ENCODE measurements at regions not wholly inside any gene's neighbourhood (a gene's known extent, or its start where the extent isn't known, plus 50 kb on each side); places are given as distances from the start of the nearest gene placed in this dataset.

DNA sequence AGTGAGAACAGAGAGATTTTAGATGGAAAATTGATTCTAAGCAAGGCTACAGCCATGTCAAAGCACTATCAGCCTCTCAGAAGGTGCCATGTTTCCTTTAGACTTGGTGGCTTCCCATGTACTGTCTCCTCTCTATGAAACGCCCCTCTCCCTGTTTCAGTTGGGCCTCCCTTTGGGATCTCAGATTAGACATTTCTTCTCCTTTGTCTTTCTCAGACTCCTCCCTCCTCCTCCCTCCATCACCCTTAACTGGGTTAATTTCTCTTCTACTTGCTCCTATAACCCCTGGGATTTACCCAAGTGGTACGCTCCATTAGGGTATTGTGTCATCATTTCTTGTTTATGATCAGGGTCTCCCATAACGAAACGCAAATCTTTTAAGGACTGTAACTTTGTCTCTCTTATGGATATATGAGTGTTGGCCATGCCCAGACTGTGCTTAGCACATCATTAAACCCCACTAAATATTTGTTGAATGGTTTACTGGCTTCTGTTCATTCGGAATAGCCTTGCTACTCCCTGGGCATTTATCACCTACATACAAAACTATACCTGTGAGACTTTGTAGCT is 106.8 kb downstream of the FAM9B start:
- peaks cover 0 to 6% (median 0%) of the 10 kb centered on the region in 3 donors for H3K36me3 Mint-ChIP-seq
- peaks cover 0 to 5% (median 0%) of the 10 kb centered on the region in 5 donors for H3K9me3 Mint-ChIP-seq
- Histone ChIP-seq H3K4me1 (ENCODE audit: insufficient read depth, low read length) (no peaks in the 10 kb centered on the region), H3K27ac (ENCODE audit: low read depth, low read length) (no peak overlapping the region), H3K9me3 (ENCODE audit: low read length) (no peaks in the 10 kb centered on the region), H3K27me3 (ENCODE audit: insufficient read depth, low read length, poor library complexity, severe bottlenecking) (no peaks in the 10 kb centered on the region), H3K4me3 (ENCODE audit: low read length) (no peak overlapping the region), H3K36me3 (ENCODE audit: insufficient read depth, low read length) (no peaks in the 10 kb centered on the region)
- ChIA-PET POLR2A (no interaction called here), CTCF (no interaction called here)
- no peak overlapping the region for H3K27ac Mint-ChIP-seq
- no peaks in the 10 kb centered on the region for H3K4me1 Mint-ChIP-seq
- H3K4me3 Mint-ChIP-seq = no peak overlapping the region
- H3K27me3 Mint-ChIP-seq = peaks cover 5 to 9% of the 10 kb centered on the region in 2 donors
- DNase-seq = no peak

- H3K4me3 Mint-ChIP-seq = no peak overlapping the region
- H3K27ac ChIP-seq (ENCODE audit: low read depth, low read length) = no peak overlapping the region
- peaks cover 1 to 17% of the 10 kb centered on the region in 2 donors for H3K27me3 Mint-ChIP-seq
- H3K27ac Mint-ChIP-seq = no peak overlapping the region
- POLR2A ChIA-PET = interaction anchor here (0.6 kb wide), 1 partner anchor 13 kb away, joined by 4 read pairs; no protein-coding TSS in a partner anchor
- H3K9me3 Mint-ChIP-seq = peaks cover 0 to 5% (median 0%) of the 10 kb centered on the region in 5 donors
- H3K36me3 Mint-ChIP-seq = no peaks in the 10 kb centered on the region
- H3K4me3 ChIP-seq (ENCODE audit: low read length) = no peak overlapping the region
- no peaks in the 10 kb centered on the region for H3K4me1 ChIP-seq (ENCODE audit: insufficient read depth, low read length)
- CTCF ChIA-PET = no interaction called here
- no peaks in the 10 kb centered on the region for H3K27me3 ChIP-seq (ENCODE audit: insufficient read depth, low read length, poor library complexity, severe bottlenecking)
- H3K4me1 Mint-ChIP-seq = no peaks in the 10 kb centered on the region
- H3K9me3 ChIP-seq (ENCODE audit: low read length) = no peaks in the 10 kb centered on the region
- no peaks in the 10 kb centered on the region for H3K36me3 ChIP-seq (ENCODE audit: insufficient read depth, low read length)
- DNase-seq = no peak
Observed at GRCh38 chrX:8921615-8922014, 112.3 kb downstream of the FAM9B start.

GRCh38 chrX:8919801-8920200 is 114.1 kb downstream of the FAM9B start:
- H3K4me3 Mint-ChIP-seq = no peak overlapping the region
- no peak overlapping the region for H3K27ac Mint-ChIP-seq
- no peak for DNase-seq
- Histone ChIP-seq H3K36me3 (ENCODE audit: insufficient read depth, low read length) (no peaks in the 10 kb centered on the region), H3K4me1 (ENCODE audit: insufficient read depth, low read length) (no peaks in the 10 kb centered on the region), H3K27ac (ENCODE audit: low read depth, low read length) (no peak overlapping the region), H3K4me3 (ENCODE audit: low read length) (no peak overlapping the region), H3K27me3 (ENCODE audit: insufficient read depth, low read length, poor library complexity, severe bottlenecking) (no peaks in the 10 kb centered on the region), H3K9me3 (ENCODE audit: low read length) (no peaks in the 10 kb centered on the region)
- ChIA-PET CTCF (no interaction called here), POLR2A (no interaction called here)
- peaks cover 0 to 13% of the 10 kb centered on the region in 2 donors for H3K27me3 Mint-ChIP-seq
- no peaks in the 10 kb centered on the region for H3K36me3 Mint-ChIP-seq
- no peaks in the 10 kb centered on the region for H3K4me1 Mint-ChIP-seq
- H3K9me3 Mint-ChIP-seq = no peaks in the 10 kb centered on the region

- Histone ChIP-seq H3K27ac (ENCODE audit: low read depth, low read length) (no peak overlapping the region), H3K4me1 (ENCODE audit: insufficient read depth, low read length) (no peaks in the 10 kb centered on the region), H3K9me3 (ENCODE audit: low read length) (no peaks in the 10 kb centered on the region), H3K4me3 (ENCODE audit: low read length) (no peak overlapping the region), H3K27me3 (ENCODE audit: insufficient read depth, low read length, poor library complexity, severe bottlenecking) (no peaks in the 10 kb centered on the region), H3K36me3 (ENCODE audit: insufficient read depth, low read length) (no peaks in the 10 kb centered on the region)
- POLR2A ChIA-PET = no interaction called here
- Mint-ChIP-seq H3K4me3 (no peak overlapping the region), H3K27me3 (peaks cover 2 to 7% of the 10 kb centered on the region in 2 donors), H3K4me1 (no peaks in the 10 kb centered on the region), H3K36me3 (no peaks in the 10 kb centered on the region), H3K27ac (no peak overlapping the region), H3K9me3 (no peaks in the 10 kb centered on the region)
- no peak for DNase-seq
- CTCF ChIA-PET = no interaction called here
Observed at GRCh38 chrX:8916697-8917096, 115.5 kb upstream of the FAM9A start.

GRCh38 chrX:8914681-8915080 is 113.5 kb upstream of the FAM9A start:
- peaks cover 4 to 6% of the 10 kb centered on the region in 2 donors for H3K27me3 Mint-ChIP-seq
- no peak overlapping the region for H3K4me3 Mint-ChIP-seq

GRCh38 chrX:8913655-8914409 is 112.6 kb upstream of the FAM9A start:
- H3K4me1 ChIP-seq (ENCODE audit: insufficient read depth, low read length) = no peaks in the 10 kb centered on the region
- CTCF ChIA-PET = no interaction called here
- Mint-ChIP-seq H3K4me1 (no peaks in the 10 kb centered on the region), H3K27ac (no peak overlapping the region), H3K4me3 (no peak overlapping the region), H3K9me3 (no peaks in the 10 kb centered on the region), H3K27me3 (peaks cover 4 to 8% of the 10 kb centered on the region in 2 donors), H3K36me3 (no peaks in the 10 kb centered on the region)
- H3K9me3 ChIP-seq (ENCODE audit: low read length) = no peaks in the 10 kb centered on the region
- no peaks in the 10 kb centered on the region for H3K27me3 ChIP-seq (ENCODE audit: insufficient read depth, low read length, poor library complexity, severe bottlenecking)
- H3K27ac ChIP-seq (ENCODE audit: low read depth, low read length) = no peak overlapping the region
- no peak overlapping the region for H3K4me3 ChIP-seq (ENCODE audit: low read length)
- POLR2A ChIA-PET = no interaction called here
- DNase-seq = no peak
- H3K36me3 ChIP-seq (ENCODE audit: insufficient read depth, low read length) = no peaks in the 10 kb centered on the region

More at GRCh38 chrX:8914681-8915080, 113.5 kb upstream of the FAM9A start:
- no peak for DNase-seq
- Histone ChIP-seq H3K4me3 (ENCODE audit: low read length) (no peak overlapping the region), H3K4me1 (ENCODE audit: insufficient read depth, low read length) (no peaks in the 10 kb centered on the region), H3K27me3 (ENCODE audit: insufficient read depth, low read length, poor library complexity, severe bottlenecking) (no peaks in the 10 kb centered on the region), H3K27ac (ENCODE audit: low read depth, low read length) (no peak overlapping the region), H3K36me3 (ENCODE audit: insufficient read depth, low read length) (no peaks in the 10 kb centered on the region), H3K9me3 (ENCODE audit: low read length) (no peaks in the 10 kb centered on the region)
- Mint-ChIP-seq H3K27ac (no peak overlapping the region), H3K36me3 (no peaks in the 10 kb centered on the region), H3K9me3 (no peaks in the 10 kb centered on the region), H3K4me1 (no peaks in the 10 kb centered on the region)
- ChIA-PET CTCF (no interaction called here), POLR2A (no interaction called here)

GRCh38 chrX:8907688-8908087 is 106.5 kb upstream of the FAM9A start:
- no peaks in the 10 kb centered on the region for H3K36me3 Mint-ChIP-seq
- Histone ChIP-seq H3K9me3 (ENCODE audit: low read length) (no peaks in the 10 kb centered on the region), H3K4me1 (ENCODE audit: insufficient read depth, low read length) (no peaks in the 10 kb centered on the region), H3K27me3 (ENCODE audit: insufficient read depth, low read length, poor library complexity, severe bottlenecking) (no peaks in the 10 kb centered on the region), H3K27ac (ENCODE audit: low read depth, low read length) (no peak overlapping the region), H3K4me3 (ENCODE audit: low read length) (no peak overlapping the region), H3K36me3 (ENCODE audit: insufficient read depth, low read length) (no peaks in the 10 kb centered on the region)
- no peaks in the 10 kb centered on the region for H3K9me3 Mint-ChIP-seq
- no peak overlapping the region for H3K4me3 Mint-ChIP-seq
- no peak overlapping the region for H3K27ac Mint-ChIP-seq
- no peak for DNase-seq
- ChIA-PET POLR2A (no interaction called here), CTCF (no interaction called here)
- H3K27me3 Mint-ChIP-seq = peaks cover 12 to 16% of the 10 kb centered on the region in 2 donors
- no peaks in the 10 kb centered on the region for H3K4me1 Mint-ChIP-seq

GRCh38 chrX:8906299-8906938 is 105.2 kb upstream of the FAM9A start:
- H3K36me3 Mint-ChIP-seq = no peaks in the 10 kb centered on the region
- peaks cover 16% of the 10 kb centered on the region in 2 donors for H3K27me3 Mint-ChIP-seq
- no peaks in the 10 kb centered on the region for H3K9me3 Mint-ChIP-seq
- DNase-seq = no peak
- H3K4me3 ChIP-seq (ENCODE audit: low read length) = no peak overlapping the region
- no peak overlapping the region for H3K27ac ChIP-seq (ENCODE audit: low read depth, low read length)
- H3K4me1 Mint-ChIP-seq = no peaks in the 10 kb centered on the region
- H3K9me3 ChIP-seq (ENCODE audit: low read length) = no peaks in the 10 kb centered on the region
- H3K36me3 ChIP-seq (ENCODE audit: insufficient read depth, low read length) = no peaks in the 10 kb centered on the region
- no peaks in the 10 kb centered on the region for H3K27me3 ChIP-seq (ENCODE audit: insufficient read depth, low read length, poor library complexity, severe bottlenecking)
- ChIA-PET POLR2A (no interaction called here), CTCF (no interaction called here)
- no peak overlapping the region for H3K4me3 Mint-ChIP-seq
- H3K4me1 ChIP-seq (ENCODE audit: insufficient read depth, low read length) = no peaks in the 10 kb centered on the region
- no peak overlapping the region for H3K27ac Mint-ChIP-seq
